GM23338 (cell line): ENCODE measurements at regions not wholly inside any gene's neighbourhood (a gene's known extent, or its start where the extent isn't known, plus 50 kb on each side); places are given as distances from the start of the nearest gene placed in this dataset.

ENCODE experiments used
- ATAC-seq: fragments of 200-7000 bp; cut with Tn5 transposase; 3 replicates; pipeline ENCODE4 v1.9.1; 2020
- DNase-seq: peaks from one replicate; pipeline ENCODE4 v3.0.0-alpha.2; 2015; ENCODE audit warnings: low spot score
- H2AFZ ChIP-seq: fragments of 200-600 bp; sonication (generic); 2 replicates; pipeline ENCODE4 v1.8.0; 2016; ENCODE audit warnings: antibody characterized with exemption, mild to moderate bottlenecking, moderate library complexity
- H3F3A ChIP-seq: fragments of 200-600 bp; sonication (generic); replicated peaks from 2 replicates; pipeline ENCODE4 v1.8.0; 2017; ENCODE audit warnings: antibody characterized with exemption, mixed run types, low read depth
- H3K27ac ChIP-seq: fragments of 200-600 bp; sonication (generic); 2 replicates; pipeline ENCODE4 v1.6.1; 2016; ENCODE audit warnings: low read depth
- H3K27me3 ChIP-seq: fragments of 200-600 bp; sonication (generic); 2 replicates; pipeline ENCODE4 v1.8.0; 2016; ENCODE audit warnings: mild to moderate bottlenecking, mixed run types, moderate library complexity; ENCODE audit not compliant: insufficient read depth
- H3K36me3 ChIP-seq: fragments of 200-600 bp; sonication (generic); 2 replicates; pipeline ENCODE4 v1.8.0; 2016; ENCODE audit warnings: mild to moderate bottlenecking; ENCODE audit not compliant: insufficient read depth
- H3K4me1 ChIP-seq: fragments of 200-600 bp; sonication (generic); 2 replicates; pipeline ENCODE4 v1.8.0; 2016; ENCODE audit warnings: mild to moderate bottlenecking, moderate library complexity; ENCODE audit not compliant: insufficient read depth
- H3K4me2 ChIP-seq: fragments of 200-600 bp; sonication (generic); 2 replicates; pipeline ENCODE4 v1.7.1; 2017; ENCODE audit warnings: mixed run types
- H3K4me3 ChIP-seq: fragments of 200-600 bp; sonication (generic); 2 replicates; pipeline ENCODE4 v1.6.1; 2016; ENCODE audit warnings: mixed run types
- H3K79me2 ChIP-seq: fragments of 200-600 bp; sonication (generic); replicated peaks from 2 replicates; pipeline ENCODE4 v1.8.0; 2017; ENCODE audit warnings: mild to moderate bottlenecking; ENCODE audit not compliant: insufficient read depth
- H3K9me2 ChIP-seq: fragments of 200-600 bp; sonication (generic); 2 replicates; pipeline ENCODE4 v1.8.0; 2017; ENCODE audit not compliant: insufficient read depth
- H4K20me1 ChIP-seq: fragments of 200-600 bp; sonication (generic); replicated peaks from 2 replicates; pipeline ENCODE4 v1.8.0; 2017; ENCODE audit warnings: mild to moderate bottlenecking; ENCODE audit not compliant: insufficient read depth
- H3K27ac Mint-ChIP-seq: 2 replicates; pipeline ENCODE4 v1.8.0; 2020; ENCODE audit warnings: inconsistent platforms, mild to moderate bottlenecking, moderate library complexity, mixed read lengths
- H3K27me3 Mint-ChIP-seq: 3 replicates; pipeline ENCODE4 v1.8.0; 2022; ENCODE audit warnings: low read depth, mild to moderate bottlenecking, moderate library complexity, mixed read lengths, inconsistent platforms; ENCODE audit not compliant: insufficient read depth, poor library complexity
- H3K36me3 Mint-ChIP-seq: 3 replicates; pipeline ENCODE4 v1.8.0; 2021; ENCODE audit warnings: low read depth, mild to moderate bottlenecking, inconsistent platforms, moderate library complexity, mixed read lengths
- H3K4me1 Mint-ChIP-seq: 3 replicates; pipeline ENCODE4 v1.8.0; 2020; ENCODE audit warnings: mild to moderate bottlenecking, inconsistent platforms, mixed read lengths
- H3K4me3 Mint-ChIP-seq: 3 replicates; pipeline ENCODE4 v1.8.0; 2021; ENCODE audit warnings: moderate library complexity, mild to moderate bottlenecking, inconsistent platforms, mixed read lengths
- H3K9me3 Mint-ChIP-seq: 3 replicates; pipeline ENCODE4 v1.8.0; 2020; ENCODE audit warnings: moderate library complexity, mild to moderate bottlenecking, inconsistent platforms, mixed read lengths
- CREB1 ChIP-seq: fragments of 250-450 bp; sonication (Bioruptor Pico); IDR thresholded peaks from 2 replicates; pipeline ENCODE4 v1.5.0; 2020; ENCODE audit warnings: low read depth, mild to moderate bottlenecking, moderate library complexity
- CTCF ChIP-seq, 2 experiments: fragments of 200-600 bp in 1 of 2; sonication (generic) in 1 of 2; conservative IDR thresholded peaks; 2 replicates each; pipeline versions ENCODE4 v1.5.1 to v1.6.1; 2016 to 2017; ENCODE audit warnings: antibody characterized with exemption in 2 of 2, low read depth in 2 of 2, mild to moderate bottlenecking in 2 of 2, moderate library complexity in 1 of 2
- EZH2 ChIP-seq: fragments of 200-600 bp; sonication (generic); IDR thresholded peaks from one replicate; pipeline ENCODE4 v1.8.0; 2017; ENCODE audit warnings: antibody characterized with exemption, mild to moderate bottlenecking, low read depth; ENCODE audit not compliant: unreplicated experiment
- EZH2phosphoT487 ChIP-seq: fragments of 200-600 bp; sonication (generic); IDR thresholded peaks from one replicate; pipeline ENCODE4 v1.8.1; 2018; ENCODE audit warnings: antibody characterized with exemption; ENCODE audit not compliant: unreplicated experiment
- JUNB ChIP-seq: IDR thresholded peaks from one replicate; pipeline ENCODE4 v1.6.1; 2016; ENCODE audit warnings: antibody characterized with exemption; ENCODE audit not compliant: unreplicated experiment
- NANOG ChIP-seq: IDR thresholded peaks from 2 replicates; pipeline ENCODE4 v1.6.1; 2016; ENCODE audit warnings: antibody characterized with exemption, borderline replicate concordance
- POLR2AphosphoS5 ChIP-seq: IDR thresholded peaks from 2 replicates; pipeline ENCODE4 v1.6.1; 2016; ENCODE audit warnings: antibody characterized with exemption, low read depth
- REST ChIP-seq: IDR thresholded peaks from one replicate; pipeline ENCODE4 v1.6.1; 2018; ENCODE audit warnings: antibody characterized with exemption; ENCODE audit not compliant: unreplicated experiment
- STAT1 ChIP-seq: IDR thresholded peaks from one replicate; pipeline ENCODE4 v1.6.1; 2016; ENCODE audit warnings: antibody characterized with exemption; ENCODE audit not compliant: unreplicated experiment
- ZNF331 ChIP-seq: fragments of 250-450 bp; sonication (Bioruptor Pico); IDR thresholded peaks from 2 replicates; pipeline ENCODE4 v1.5.0; 2020; ENCODE audit warnings: low read depth, mild to moderate bottlenecking, moderate library complexity
- TF ChIP-seq, protein P1 (sequence below): fragments of 250-450 bp; sonication (Bioruptor Pico); IDR thresholded peaks from 2 replicates; pipeline ENCODE4 v1.5.0; 2020; ENCODE audit warnings: mild to moderate bottlenecking, moderate library complexity

DNA sequence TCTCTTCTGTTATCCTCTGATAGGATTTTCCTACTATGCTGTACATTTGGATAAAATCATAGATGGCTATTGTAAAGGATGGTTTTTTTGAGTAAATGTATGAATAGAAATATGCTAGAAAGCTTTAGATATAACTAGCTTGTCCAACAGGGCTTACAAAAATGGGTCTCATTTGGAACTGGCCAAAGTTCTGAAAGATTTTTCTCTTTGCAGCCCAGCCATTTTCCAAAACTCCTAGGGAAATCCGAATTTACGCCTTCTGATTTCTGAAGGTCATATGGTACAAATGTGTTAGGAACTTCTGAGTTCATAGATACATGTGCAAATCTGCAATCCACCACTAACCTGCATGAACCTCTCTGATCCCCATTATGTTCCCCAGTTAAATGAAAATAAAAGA, 603.9 kb upstream of the C9orf72 start:
- Histone ChIP-seq H3K9me2 (0 out of 2 replicates have a peak, but pooled peaks cover 2% of the 10 kb centered on the region), H3K27me3 (no peaks in the 10 kb centered on the region), H4K20me1 (no peaks in the 10 kb centered on the region), H2AFZ (no peak overlapping the region), H3K36me3 (no peaks in the 10 kb centered on the region), H3K27ac (no peak overlapping the region), H3K4me3 (no peak overlapping the region), H3K79me2 (no peaks in the 10 kb centered on the region), H3F3A (no peaks in the 10 kb centered on the region), H3K4me2 (no peak overlapping the region), H3K4me1 (no peaks in the 10 kb centered on the region)
- H3K27me3 Mint-ChIP-seq: no peaks in the 10 kb centered on the region
- DNase-seq (no peak), ATAC-seq (no peak)
- H3K27ac Mint-ChIP-seq: no peak overlapping the region
- no peak for TF ChIP-seq NANOG
- no peaks in the 10 kb centered on the region for H3K36me3 Mint-ChIP-seq
- H3K4me3 Mint-ChIP-seq: no peak overlapping the region
- H3K9me3 Mint-ChIP-seq: peaks cover 1% of the 10 kb centered on the region; the same call in 1 of the 3 replicates
- H3K4me1 Mint-ChIP-seq: no peaks in the 10 kb centered on the region

- peaks cover 2% of the 10 kb centered on the region; the same call in 1 of the 3 replicates for H3K9me3 Mint-ChIP-seq
- Histone ChIP-seq H4K20me1 (no peaks in the 10 kb centered on the region), H3K4me2 (no peak overlapping the region), H3K4me3 (no peak overlapping the region), H3K27me3 (no peaks in the 10 kb centered on the region), H2AFZ (no peak overlapping the region), H3K9me2 (0 out of 2 replicates have a peak, but pooled peaks cover 2% of the 10 kb centered on the region), H3F3A (no peaks in the 10 kb centered on the region), H3K4me1 (no peaks in the 10 kb centered on the region), H3K79me2 (no peaks in the 10 kb centered on the region), H3K27ac (no peak overlapping the region), H3K36me3 (no peaks in the 10 kb centered on the region)
- no peak overlapping the region for H3K4me3 Mint-ChIP-seq
- H3K4me1 Mint-ChIP-seq: no peaks in the 10 kb centered on the region
- H3K36me3 Mint-ChIP-seq: no peaks in the 10 kb centered on the region
- no peak for DNase-seq
- H3K27ac Mint-ChIP-seq: no peak overlapping the region
- no peak for ATAC-seq
- H3K27me3 Mint-ChIP-seq: no peaks in the 10 kb centered on the region
- TF ChIP-seq JUNB (no peak), STAT1 (no peak), NANOG (no peak), CTCF (conservative IDR thresholded peaks at IDR 0.05; ENCODE audit: low read depth in 2 of 2) (no peak), CREB1 (CRISPR knock-in tag) (no peak), REST (no peak), ZNF331 (no peak), EZH2phosphoT487 (no peak), EZH2 (no peak), POLR2AphosphoS5 (no peak)
- TF ChIP-seq, protein P1, sequence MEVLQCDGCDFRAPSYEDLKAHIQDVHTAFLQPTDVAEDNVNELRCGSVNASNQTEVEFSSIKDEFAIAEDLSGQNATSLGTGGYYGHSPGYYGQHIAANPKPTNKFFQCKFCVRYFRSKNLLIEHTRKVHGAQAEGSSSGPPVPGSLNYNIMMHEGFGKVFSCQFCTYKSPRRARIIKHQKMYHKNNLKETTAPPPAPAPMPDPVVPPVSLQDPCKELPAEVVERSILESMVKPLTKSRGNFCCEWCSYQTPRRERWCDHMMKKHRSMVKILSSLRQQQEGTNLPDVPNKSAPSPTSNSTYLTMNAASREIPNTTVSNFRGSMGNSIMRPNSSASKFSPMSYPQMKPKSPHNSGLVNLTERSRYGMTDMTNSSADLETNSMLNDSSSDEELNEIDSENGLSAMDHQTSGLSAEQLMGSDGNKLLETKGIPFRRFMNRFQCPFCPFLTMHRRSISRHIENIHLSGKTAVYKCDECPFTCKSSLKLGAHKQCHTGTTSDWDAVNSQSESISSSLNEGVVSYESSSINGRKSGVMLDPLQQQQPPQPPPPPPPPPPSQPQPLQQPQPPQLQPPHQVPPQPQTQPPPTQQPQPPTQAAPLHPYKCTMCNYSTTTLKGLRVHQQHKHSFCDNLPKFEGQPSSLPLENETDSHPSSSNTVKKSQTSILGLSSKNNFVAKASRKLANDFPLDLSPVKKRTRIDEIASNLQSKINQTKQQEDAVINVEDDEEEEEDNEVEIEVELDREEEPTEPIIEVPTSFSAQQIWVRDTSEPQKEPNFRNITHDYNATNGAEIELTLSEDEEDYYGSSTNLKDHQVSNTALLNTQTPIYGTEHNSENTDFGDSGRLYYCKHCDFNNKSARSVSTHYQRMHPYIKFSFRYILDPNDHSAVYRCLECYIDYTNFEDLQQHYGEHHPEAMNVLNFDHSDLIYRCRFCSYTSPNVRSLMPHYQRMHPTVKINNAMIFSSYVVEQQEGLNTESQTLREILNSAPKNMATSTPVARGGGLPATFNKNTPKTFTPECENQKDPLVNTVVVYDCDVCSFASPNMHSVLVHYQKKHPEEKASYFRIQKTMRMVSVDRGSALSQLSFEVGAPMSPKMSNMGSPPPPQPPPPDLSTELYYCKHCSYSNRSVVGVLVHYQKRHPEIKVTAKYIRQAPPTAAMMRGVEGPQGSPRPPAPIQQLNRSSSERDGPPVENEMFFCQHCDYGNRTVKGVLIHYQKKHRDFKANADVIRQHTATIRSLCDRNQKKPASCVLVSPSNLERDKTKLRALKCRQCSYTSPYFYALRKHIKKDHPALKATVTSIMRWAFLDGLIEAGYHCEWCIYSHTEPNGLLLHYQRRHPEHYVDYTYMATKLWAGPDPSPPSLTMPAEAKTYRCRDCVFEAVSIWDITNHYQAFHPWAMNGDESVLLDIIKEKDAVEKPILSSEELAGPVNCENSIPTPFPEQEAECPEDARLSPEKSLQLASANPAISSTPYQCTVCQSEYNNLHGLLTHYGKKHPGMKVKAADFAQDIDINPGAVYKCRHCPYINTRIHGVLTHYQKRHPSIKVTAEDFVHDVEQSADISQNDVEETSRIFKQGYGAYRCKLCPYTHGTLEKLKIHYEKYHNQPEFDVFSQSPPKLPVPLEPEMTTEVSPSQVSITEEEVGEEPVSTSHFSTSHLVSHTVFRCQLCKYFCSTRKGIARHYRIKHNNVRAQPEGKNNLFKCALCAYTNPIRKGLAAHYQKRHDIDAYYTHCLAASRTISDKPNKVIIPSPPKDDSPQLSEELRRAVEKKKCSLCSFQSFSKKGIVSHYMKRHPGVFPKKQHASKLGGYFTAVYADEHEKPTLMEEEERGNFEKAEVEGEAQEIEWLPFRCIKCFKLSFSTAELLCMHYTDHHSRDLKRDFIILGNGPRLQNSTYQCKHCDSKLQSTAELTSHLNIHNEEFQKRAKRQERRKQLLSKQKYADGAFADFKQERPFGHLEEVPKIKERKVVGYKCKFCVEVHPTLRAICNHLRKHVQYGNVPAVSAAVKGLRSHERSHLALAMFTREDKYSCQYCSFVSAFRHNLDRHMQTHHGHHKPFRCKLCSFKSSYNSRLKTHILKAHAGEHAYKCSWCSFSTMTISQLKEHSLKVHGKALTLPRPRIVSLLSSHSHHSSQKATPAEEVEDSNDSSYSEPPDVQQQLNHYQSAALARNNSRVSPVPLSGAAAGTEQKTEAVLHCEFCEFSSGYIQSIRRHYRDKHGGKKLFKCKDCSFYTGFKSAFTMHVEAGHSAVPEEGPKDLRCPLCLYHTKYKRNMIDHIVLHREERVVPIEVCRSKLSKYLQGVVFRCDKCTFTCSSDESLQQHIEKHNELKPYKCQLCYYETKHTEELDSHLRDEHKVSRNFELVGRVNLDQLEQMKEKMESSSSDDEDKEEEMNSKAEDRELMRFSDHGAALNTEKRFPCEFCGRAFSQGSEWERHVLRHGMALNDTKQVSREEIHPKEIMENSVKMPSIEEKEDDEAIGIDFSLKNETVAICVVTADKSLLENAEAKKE (CRISPR knock-in tag): no peak
Observed at GRCh38 chr9:28177925-28178324, 604.6 kb upstream of the C9orf72 start.
